Mesendoderm (in vitro differentiated cells): ENCODE measurements at regions not wholly inside any gene's neighbourhood (a gene's known extent, or its start where the extent isn't known, plus 50 kb on each side); places are given as distances from the start of the nearest gene placed in this dataset.
A peak's percentile ranks its signal among the peaks of the same experiment; 100 is the strongest.
"Not testable (repeated sequence)": the region's sequence is repeated elsewhere in the genome, so short reads cannot be mapped to it uniquely, and the experiment has no call there.

Experiments
- DNase-seq: peaks from one replicate; pipeline ENCODE4 v3.0.0; 2013
- H2AK5ac ChIP-seq: 2 replicates; pipeline ENCODE4 v1.6.1; 2013; ENCODE audit warnings: low read length, inconsistent platforms
- H2BK120ac ChIP-seq: 2 replicates; pipeline ENCODE4 v1.6.1; 2013; ENCODE audit warnings: low read depth, mild to moderate bottlenecking, low read length, moderate library complexity, mixed read lengths
- H2BK15ac ChIP-seq: replicated peaks from 2 replicates; pipeline ENCODE4 v1.6.1; 2013; ENCODE audit warnings: low read depth, mild to moderate bottlenecking, moderate library complexity
- H2BK5ac ChIP-seq: 2 replicates; pipeline ENCODE4 v1.6.1; 2013; ENCODE audit warnings: low read length, inconsistent platforms
- H3K18ac ChIP-seq: 2 replicates; pipeline ENCODE4 v1.6.1; 2013; ENCODE audit warnings: mild to moderate bottlenecking, low read length, mixed read lengths
- H3K23ac ChIP-seq: one replicate; pipeline ENCODE4 v1.6.1; 2013; ENCODE audit warnings: low read length
- H3K27ac ChIP-seq: 2 replicates; pipeline ENCODE4 v1.5.1; 2013; ENCODE audit warnings: low read depth, mild to moderate bottlenecking, inconsistent platforms, low read length, moderate library complexity
- H3K27me3 ChIP-seq: 2 replicates; pipeline ENCODE4 v1.6.1; 2013; ENCODE audit warnings: low read length, control low read depth, mild to moderate bottlenecking, inconsistent platforms; ENCODE audit not compliant: insufficient read depth, poor library complexity
- H3K36me3 ChIP-seq: 2 replicates; pipeline ENCODE4 v1.6.1; 2013; ENCODE audit warnings: low read length, inconsistent platforms; ENCODE audit not compliant: control insufficient read depth, insufficient read depth
- H3K4ac ChIP-seq: one replicate; pipeline ENCODE4 v1.6.1; 2013; ENCODE audit warnings: low read depth, mild to moderate bottlenecking, low read length, moderate library complexity
- H3K4me1 ChIP-seq: 2 replicates; pipeline ENCODE4 v1.6.1; 2013; ENCODE audit warnings: low read depth, low read length, inconsistent platforms; ENCODE audit not compliant: control insufficient read depth
- H3K4me2 ChIP-seq: 2 replicates; pipeline ENCODE4 v1.6.1; 2013; ENCODE audit warnings: low read length
- H3K4me3 ChIP-seq: 2 replicates; pipeline ENCODE4 v1.5.1; 2013; ENCODE audit warnings: mild to moderate bottlenecking, low read length
- H3K56ac ChIP-seq: one replicate; pipeline ENCODE4 v1.6.1; 2013; ENCODE audit warnings: low read length
- H3K79me1 ChIP-seq: 2 replicates; pipeline ENCODE4 v1.6.1; 2013; ENCODE audit warnings: low read length, inconsistent platforms
- H3K79me2 ChIP-seq: 2 replicates; pipeline ENCODE4 v1.6.1; 2013; ENCODE audit warnings: mild to moderate bottlenecking, low read length; ENCODE audit not compliant: control insufficient read depth, insufficient read depth
- H3K9ac ChIP-seq: 2 replicates; pipeline ENCODE4 v1.6.1; 2013; ENCODE audit warnings: low read length, inconsistent platforms
- H4K5ac ChIP-seq: one replicate; pipeline ENCODE4 v1.6.1; 2013; ENCODE audit warnings: low read length
- H4K8ac ChIP-seq: one replicate; pipeline ENCODE4 v1.6.1; 2013; ENCODE audit warnings: low read depth, mild to moderate bottlenecking, control low read depth, low read length, moderate library complexity
- WGBS: extraction: QIAGEN DNeasy Blood & Tissue Kit; methylation state at CpG from one replicate; pipeline ENCODE4 v1.1.7; 2013; ENCODE audit warnings: low lambda C conversion rate, missing lambda C conversion rate; ENCODE audit not compliant: insufficient coverage; ENCODE audit errors: extremely low coverage; 5-methylcytosine and 5-hydroxymethylcytosine counted together

- not testable (repeated sequence) for H3K4ac ChIP-seq, H2AK5ac ChIP-seq, H3K27me3 ChIP-seq, H3K79me1 ChIP-seq, H3K36me3 ChIP-seq, H3K79me2 ChIP-seq, H3K4me2 ChIP-seq, H2BK120ac ChIP-seq, H3K4me3 ChIP-seq, H3K9ac ChIP-seq, H3K4me1 ChIP-seq, H4K8ac ChIP-seq, H3K18ac ChIP-seq, H3K23ac ChIP-seq, H2BK15ac ChIP-seq, H3K27ac ChIP-seq, H4K5ac ChIP-seq, H3K56ac ChIP-seq, H2BK5ac ChIP-seq, DNase-seq
- WGBS: no CpG with 5 or more reads among the region's 8 CpGs
Measured at GRCh38 chr14:30413184-30413583, 145.8 kb upstream of the G2E3 start.

GRCh38 chr14:30417121-30417520 lies 141.8 kb upstream of the G2E3 start:
- H3K4ac ChIP-seq: no peak overlapping the region
- no peaks in the 10 kb centered on the region for H3K4me1 ChIP-seq
- H3K23ac ChIP-seq: no peak overlapping the region
- WGBS: no CpG with 5 or more reads among the region's 1 CpG
- no peak overlapping the region for H3K18ac ChIP-seq
- no peaks in the 10 kb centered on the region for H3K27me3 ChIP-seq
- H3K79me1 ChIP-seq: no peaks in the 10 kb centered on the region
- H3K4me3 ChIP-seq: no peak overlapping the region
- H3K27ac ChIP-seq: no peak overlapping the region
- H3K36me3 ChIP-seq: no peaks in the 10 kb centered on the region
- no peaks in the 10 kb centered on the region for H3K79me2 ChIP-seq
- no peak overlapping the region for H3K56ac ChIP-seq
- no peak overlapping the region for H2AK5ac ChIP-seq
- no peak overlapping the region for H3K4me2 ChIP-seq
- no peak overlapping the region for H4K8ac ChIP-seq
- no peak overlapping the region for H2BK120ac ChIP-seq
- no peak overlapping the region for H2BK5ac ChIP-seq
- H4K5ac ChIP-seq: no peak overlapping the region
- no peak for DNase-seq
- H2BK15ac ChIP-seq: no peak overlapping the region
- no peak overlapping the region for H3K9ac ChIP-seq

- no peaks in the 10 kb centered on the region for H3K4me1 ChIP-seq
- no peaks in the 10 kb centered on the region for H3K36me3 ChIP-seq
Measured at GRCh38 chr14:30417999-30418398, 141.0 kb upstream of the G2E3 start.

GRCh38 chr14:30419037-30419436 lies 139.9 kb upstream of the G2E3 start:
- H4K5ac ChIP-seq: no peak overlapping the region
- H3K4me1 ChIP-seq: no peaks in the 10 kb centered on the region
- H3K4me3 ChIP-seq: no peak overlapping the region
- no peak overlapping the region for H2BK120ac ChIP-seq
- no peaks in the 10 kb centered on the region for H3K36me3 ChIP-seq
- H2AK5ac ChIP-seq: no peak overlapping the region
- no peaks in the 10 kb centered on the region for H3K79me1 ChIP-seq
- H3K4ac ChIP-seq: no peak overlapping the region
- no peak overlapping the region for H4K8ac ChIP-seq
- H3K79me2 ChIP-seq: no peaks in the 10 kb centered on the region
- no peak overlapping the region for H3K56ac ChIP-seq
- no peak overlapping the region for H2BK5ac ChIP-seq
- no peak overlapping the region for H3K27ac ChIP-seq
- peak; percentile 1 for DNase-seq
- no peak overlapping the region for H3K9ac ChIP-seq
- H3K23ac ChIP-seq: no peak overlapping the region
- no peak overlapping the region for H2BK15ac ChIP-seq
- H3K4me2 ChIP-seq: no peak overlapping the region
- H3K18ac ChIP-seq: no peak overlapping the region
- H3K27me3 ChIP-seq: no peaks in the 10 kb centered on the region

More at GRCh38 chr14:30417999-30418398, 141.0 kb upstream of the G2E3 start:
- H2BK120ac ChIP-seq: no peak overlapping the region
- H3K4ac ChIP-seq: no peak overlapping the region
- H2BK5ac ChIP-seq: no peak overlapping the region
- no CpG with 5 or more reads among the region's 1 CpG for WGBS
- no peak overlapping the region for H3K4me2 ChIP-seq
- H4K5ac ChIP-seq: no peak overlapping the region
- H3K4me3 ChIP-seq: no peak overlapping the region
- no peak overlapping the region for H3K9ac ChIP-seq
- no peak overlapping the region for H2AK5ac ChIP-seq
- no peak for DNase-seq
- no peak overlapping the region for H4K8ac ChIP-seq
- H3K23ac ChIP-seq: no peak overlapping the region
- H3K79me2 ChIP-seq: no peaks in the 10 kb centered on the region
- H3K27me3 ChIP-seq: no peaks in the 10 kb centered on the region
- no peaks in the 10 kb centered on the region for H3K79me1 ChIP-seq
- no peak overlapping the region for H2BK15ac ChIP-seq
- no peak overlapping the region for H3K18ac ChIP-seq
- no peak overlapping the region for H3K56ac ChIP-seq
- no peak overlapping the region for H3K27ac ChIP-seq

GRCh38 chr14:30420515-30420914 lies 138.4 kb upstream of the G2E3 start:
- Histone ChIP-seq H3K4me2 (no peak overlapping the region), H3K23ac (no peak overlapping the region), H2AK5ac (no peak overlapping the region), H3K4me1 (no peaks in the 10 kb centered on the region), H3K4me3 (no peak overlapping the region), H3K4ac (no peak overlapping the region), H3K36me3 (no peaks in the 10 kb centered on the region), H3K27ac (no peak overlapping the region), H3K9ac (no peak overlapping the region), H3K79me1 (no peaks in the 10 kb centered on the region), H2BK15ac (no peak overlapping the region), H3K27me3 (no peaks in the 10 kb centered on the region), H2BK5ac (no peak overlapping the region), H4K5ac (no peak overlapping the region), H4K8ac (no peak overlapping the region), H3K18ac (no peak overlapping the region), H3K79me2 (no peaks in the 10 kb centered on the region), H3K56ac (no peak overlapping the region), H2BK120ac (no peak overlapping the region)
- no CpG with 5 or more reads among the region's 1 CpG for WGBS
- no peak for DNase-seq

GRCh38 chr14:30426463-30426862 lies 132.5 kb upstream of the G2E3 start:
- Histone ChIP-seq H2AK5ac (no peak overlapping the region), H3K4me1 (no peaks in the 10 kb centered on the region), H4K5ac (no peak overlapping the region), H3K4ac (no peak overlapping the region), H3K9ac (no peak overlapping the region), H3K27ac (no peak overlapping the region), H3K4me3 (no peak overlapping the region), H3K18ac (no peak overlapping the region), H3K79me1 (no peaks in the 10 kb centered on the region), H4K8ac (no peak overlapping the region), H3K23ac (no peak overlapping the region), H3K79me2 (no peaks in the 10 kb centered on the region), H3K56ac (no peak overlapping the region), H3K27me3 (no peaks in the 10 kb centered on the region), H3K36me3 (no peaks in the 10 kb centered on the region), H2BK15ac (no peak overlapping the region), H2BK120ac (no peak overlapping the region), H3K4me2 (no peak overlapping the region), H2BK5ac (no peak overlapping the region)
- WGBS: no CpG with 5 or more reads among the region's 1 CpG
- DNase-seq: peak; percentile 14
